ENCODE measurements at regions not wholly inside any gene's neighbourhood (a gene's known extent, or its start where the extent isn't known, plus 50 kb on each side); places are given as distances from the start of the nearest gene placed in this dataset.
"Not testable (repeated sequence)": the region's sequence is repeated elsewhere in the genome, so short reads cannot be mapped to it uniquely, and the experiment has no call there.

DNA sequence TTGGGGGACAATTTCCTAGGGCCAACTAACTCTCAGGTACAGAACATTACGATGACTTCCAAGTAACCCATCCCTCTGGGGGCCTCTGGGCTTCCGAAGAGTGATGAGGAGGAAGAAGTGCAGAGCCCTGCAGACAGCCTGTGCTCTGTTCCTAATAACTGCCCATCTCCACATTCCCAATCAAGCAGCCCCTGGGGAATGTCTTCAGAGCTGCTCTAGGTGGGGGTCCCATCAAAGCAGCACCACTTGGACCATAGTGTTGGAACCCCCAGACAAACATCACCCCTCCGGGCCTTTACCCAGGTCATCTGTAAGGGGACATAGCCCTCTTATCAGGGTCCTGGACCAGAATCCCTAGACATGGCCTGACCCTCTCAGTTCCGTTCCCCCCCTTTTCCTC is 357.3 kb downstream of the NPHP4 start:
- DNase-seq (ENCODE audit: low read depth in 2 of 2), result no peak

DNA sequence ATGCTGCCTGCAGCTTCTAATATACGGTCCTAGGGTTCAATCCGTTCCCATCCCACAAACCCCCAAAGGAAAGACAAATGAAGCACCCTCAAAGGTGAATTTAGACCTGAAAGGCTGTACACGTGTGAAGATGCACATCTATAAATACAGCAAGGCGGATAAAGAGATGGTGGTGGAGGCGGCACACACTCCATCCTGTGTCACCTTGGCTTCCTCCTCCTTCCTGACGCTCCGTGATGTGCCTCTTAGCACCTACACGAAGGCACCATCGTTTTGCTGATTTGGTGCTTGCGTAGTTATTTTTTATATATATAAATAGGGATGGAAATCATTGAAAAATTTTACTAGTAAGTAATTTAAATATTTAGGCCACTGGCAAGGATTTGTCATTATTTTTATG is 359.4 kb downstream of the NPHP4 start:
- DNase-seq (ENCODE audit: low read depth in 2 of 2), result no peak

DNA sequence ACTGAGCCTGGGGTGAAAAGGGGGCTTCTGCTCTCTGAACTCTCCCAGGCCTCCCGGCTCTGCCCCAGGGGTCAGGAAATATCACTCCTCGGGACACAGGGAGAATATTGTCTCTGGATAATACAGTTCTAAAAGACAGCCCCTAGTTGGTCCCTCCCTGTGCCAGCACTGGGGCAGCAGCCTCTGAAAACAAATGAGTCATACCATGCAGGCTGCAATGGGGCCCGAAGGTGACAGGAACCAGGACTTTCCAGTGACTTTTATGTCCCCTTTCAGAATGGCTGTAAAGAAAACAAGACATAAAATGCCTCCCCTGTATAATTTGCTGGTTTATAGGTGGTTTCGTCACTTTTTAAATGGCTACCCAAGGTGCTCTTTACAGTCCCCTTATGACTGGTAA is 360.0 kb downstream of the NPHP4 start:
- no peak for DNase-seq (ENCODE audit: low read depth in 2 of 2)

DNA sequence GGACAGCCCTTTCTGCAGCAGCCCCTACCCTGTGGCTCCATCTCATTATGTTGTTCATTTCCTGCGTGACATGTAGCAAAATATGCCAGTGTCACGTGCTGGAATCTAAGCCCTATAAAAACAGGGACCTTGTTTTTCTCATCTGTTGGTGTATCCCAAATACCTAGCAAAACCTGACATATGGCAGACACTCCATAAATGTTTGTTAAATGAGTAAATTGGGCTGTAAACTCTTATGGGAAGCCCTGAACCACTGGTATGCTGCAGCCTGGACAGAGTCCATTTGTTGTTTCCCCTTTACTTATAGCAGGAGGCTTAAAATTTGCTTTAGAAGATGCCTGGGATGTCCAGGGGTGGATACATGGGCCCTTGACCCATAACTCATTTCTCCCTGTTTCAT is 363.8 kb downstream of the NPHP4 start:
- DNase-seq (ENCODE audit: low read depth in 2 of 2), result no peak

DNA sequence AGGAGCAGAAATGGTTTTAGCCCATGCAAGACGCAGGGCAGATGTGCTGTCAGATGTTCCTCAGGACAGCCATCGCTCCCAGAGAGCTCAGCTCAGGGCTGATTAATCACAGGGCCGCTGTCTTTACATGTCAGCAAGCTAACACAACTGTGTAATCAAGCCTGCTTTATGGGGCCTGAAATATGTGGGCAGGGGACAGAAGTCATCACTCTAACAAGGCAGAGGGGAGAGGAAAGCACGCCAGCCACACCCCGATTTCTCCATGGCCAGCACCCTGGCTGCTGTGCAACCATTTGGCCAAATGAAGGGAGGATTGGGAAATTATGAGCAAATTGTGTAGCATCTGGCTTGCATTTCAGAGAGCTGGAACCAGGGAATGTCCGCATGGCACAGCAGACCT is 368.8 kb downstream of the NPHP4 start:
- no peak for DNase-seq (ENCODE audit: low read depth in 2 of 2)

DNA sequence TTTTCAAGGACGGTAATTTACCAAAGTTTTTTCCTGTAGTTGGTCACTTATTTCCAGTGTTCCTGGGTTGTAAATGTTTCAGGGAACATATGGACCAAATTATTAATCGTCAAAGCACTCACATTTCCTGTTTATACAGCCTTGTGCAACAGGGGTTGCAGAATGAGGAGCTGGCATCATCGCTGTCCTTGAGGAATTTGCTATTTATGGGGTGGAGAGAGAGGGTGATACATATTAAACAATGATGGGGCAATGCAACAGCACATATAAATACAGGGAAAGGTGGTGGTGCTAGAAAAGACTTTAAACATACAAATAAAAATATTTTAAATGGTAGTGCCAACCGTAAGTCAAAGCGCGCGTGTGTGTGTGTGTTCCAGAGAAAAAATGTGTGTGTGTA is 369.8 kb downstream of the NPHP4 start:
- DNase-seq (ENCODE audit: low read depth in 2 of 2), result no peak

DNA sequence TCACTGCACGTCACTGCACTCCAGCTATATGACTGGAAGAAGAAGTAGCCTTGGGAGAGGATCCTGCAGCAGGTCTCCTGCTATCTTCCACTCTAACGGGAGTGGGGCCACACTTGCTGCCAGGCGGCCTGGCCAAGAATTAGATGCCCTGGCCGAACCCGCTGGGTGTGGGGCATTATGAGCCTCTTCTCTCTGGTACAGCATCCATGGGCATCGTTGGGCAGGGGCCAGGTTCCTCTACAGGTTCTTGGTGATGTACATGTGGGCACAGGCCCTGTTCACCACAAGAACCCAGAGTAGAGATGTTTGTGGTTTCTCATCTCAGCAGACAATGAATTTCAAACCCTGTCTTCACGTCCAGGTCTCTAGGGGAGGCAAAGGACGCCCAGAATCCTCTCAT is 370.5 kb downstream of the NPHP4 start:
- DNase-seq (ENCODE audit: low read depth in 2 of 2), result no peak

DNA sequence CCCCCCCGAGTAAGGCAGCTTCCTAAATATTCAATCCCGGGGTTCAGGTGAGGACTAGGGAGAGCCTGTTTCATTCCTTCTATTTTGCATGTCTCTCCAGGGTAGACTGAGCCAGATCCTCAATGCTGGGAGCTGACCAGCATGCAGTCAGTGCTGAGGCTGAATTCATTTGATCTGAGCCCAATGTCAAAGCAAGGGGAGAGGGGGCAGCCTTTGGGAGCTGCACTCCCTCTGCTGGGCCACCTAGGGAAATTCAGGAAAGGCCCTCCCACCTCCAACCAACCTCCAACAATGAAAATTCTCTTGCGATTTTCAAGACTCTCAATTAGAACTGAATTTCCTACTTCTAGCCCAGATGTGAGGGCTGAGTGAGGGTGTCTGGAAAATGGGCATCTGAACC is 371.2 kb downstream of the NPHP4 start:
- DNase-seq (ENCODE audit: low read depth in 2 of 2), result no peak

DNA sequence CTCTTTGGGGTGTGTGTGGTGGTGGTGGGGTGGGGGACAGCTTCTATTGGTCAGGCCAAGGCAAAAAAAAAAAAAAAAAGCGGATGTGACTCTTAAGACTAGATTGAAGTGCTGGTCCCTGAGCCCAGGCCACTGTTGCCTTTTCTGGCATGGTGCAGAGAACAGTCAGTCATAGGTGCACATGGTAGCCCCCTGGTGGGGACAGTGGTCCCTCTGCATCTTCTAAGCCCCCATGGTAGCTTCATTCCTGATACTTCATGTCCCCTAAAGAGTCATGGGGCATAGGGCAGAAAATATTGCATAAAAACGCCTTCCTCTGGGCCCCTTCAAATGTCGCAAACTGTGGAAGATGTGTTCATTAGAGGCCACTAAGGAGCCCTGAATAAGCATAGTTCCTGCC is 371.8 kb downstream of the NPHP4 start:
- no peak for DNase-seq (ENCODE audit: low read depth in 2 of 2)

DNA sequence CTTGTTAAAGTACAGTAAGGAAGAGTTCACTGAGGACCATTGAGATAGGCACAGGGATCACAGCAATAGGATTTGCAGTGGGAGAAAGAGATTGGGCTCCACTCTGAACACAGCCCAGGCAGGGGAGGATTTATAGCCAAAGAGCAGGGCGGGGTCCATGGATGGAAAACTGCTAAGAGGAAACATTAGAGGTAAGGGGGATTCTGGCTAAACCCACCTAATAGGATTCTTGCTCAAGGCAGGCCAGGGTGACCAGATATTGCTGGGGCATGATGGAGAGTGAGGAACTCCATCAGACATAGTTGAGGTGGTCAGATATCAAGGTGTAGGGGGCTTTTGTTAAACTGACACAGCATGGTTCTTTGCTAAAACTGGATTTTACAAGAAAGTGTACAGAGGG is 372.8 kb downstream of the NPHP4 start:
- DNase-seq (ENCODE audit: low read depth in 2 of 2), result no peak

DNA sequence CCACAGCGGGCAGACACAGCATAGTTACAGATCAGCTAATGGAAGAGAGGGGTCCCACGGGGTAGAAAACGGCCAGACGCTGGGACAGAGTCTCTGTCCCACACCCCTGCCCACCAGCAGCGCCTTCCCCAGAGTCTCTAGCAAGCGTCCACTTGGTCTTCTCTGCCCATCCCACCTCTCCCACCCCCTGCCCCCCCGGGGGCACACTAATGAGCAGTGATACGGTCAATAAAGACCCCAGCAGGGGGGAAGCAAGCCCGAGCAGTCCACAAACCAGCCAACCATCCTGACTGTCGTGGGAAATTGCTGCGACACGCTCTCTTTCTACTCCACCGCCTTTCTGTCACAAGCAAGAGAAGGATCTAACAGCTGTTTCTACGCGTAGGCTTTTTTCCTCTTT is 374.7 kb downstream of the NPHP4 start:
- no peak for DNase-seq (ENCODE audit: low read depth in 2 of 2)

DNA sequence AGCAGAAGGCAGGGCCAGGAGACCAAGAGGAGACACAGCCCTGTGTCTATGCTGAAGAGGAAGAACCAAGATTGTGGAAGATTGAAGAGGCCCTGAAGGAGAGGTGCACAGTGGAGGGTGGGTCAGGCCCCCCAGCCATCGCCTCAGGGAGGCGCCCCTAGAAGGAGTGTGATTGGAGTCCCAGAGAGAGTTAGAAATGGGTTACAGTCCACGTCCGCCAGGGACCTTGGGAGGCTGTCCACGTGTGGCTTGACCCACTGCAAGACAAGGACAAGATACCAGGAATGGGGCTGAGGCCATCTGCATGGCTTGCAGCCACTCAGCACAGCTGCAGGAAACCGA is 375.1 kb downstream of the NPHP4 start:
- DNase-seq (ENCODE audit: low read depth in 2 of 2), result no peak

DNA sequence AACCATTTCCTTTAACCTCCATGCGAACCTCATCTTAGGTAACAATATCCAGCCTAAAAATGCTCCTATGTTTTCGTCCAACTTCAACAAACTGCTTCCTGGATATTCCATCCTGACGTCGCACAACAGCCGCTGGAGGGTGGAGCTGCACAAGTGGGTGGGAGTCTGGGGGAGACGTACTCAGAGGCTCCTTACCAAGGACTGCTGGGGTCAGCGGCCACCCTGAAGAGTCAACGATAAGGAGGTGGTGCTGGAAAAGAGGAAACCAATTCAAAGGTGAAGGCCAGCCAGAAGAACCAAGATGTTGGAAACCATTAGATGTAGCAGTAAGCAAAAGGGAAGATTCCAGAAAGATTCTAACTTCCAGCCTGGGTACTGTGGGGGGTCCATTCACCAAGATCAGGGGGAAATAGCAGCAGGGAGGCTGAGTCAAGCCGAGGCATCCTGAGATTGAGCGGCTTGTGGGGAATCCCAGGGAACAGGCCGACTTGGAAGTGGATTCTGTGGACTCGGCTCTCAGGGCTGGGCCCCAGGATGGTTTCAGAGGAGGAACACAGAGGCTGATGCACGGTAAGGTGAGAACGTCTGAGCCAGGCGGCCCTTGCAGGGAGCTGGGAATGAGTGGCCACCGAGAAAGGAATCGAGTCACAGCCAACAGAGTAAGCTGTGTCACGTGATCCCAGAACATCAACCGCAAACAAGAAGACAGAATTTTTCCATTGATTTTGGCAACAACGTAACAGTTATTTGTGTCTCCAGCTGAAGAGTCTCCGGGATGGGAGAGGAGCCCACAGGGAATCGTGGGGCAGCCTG is 375.7 kb downstream of the NPHP4 start:
- no peak for DNase-seq (ENCODE audit: low read depth in 2 of 2)

DNA sequence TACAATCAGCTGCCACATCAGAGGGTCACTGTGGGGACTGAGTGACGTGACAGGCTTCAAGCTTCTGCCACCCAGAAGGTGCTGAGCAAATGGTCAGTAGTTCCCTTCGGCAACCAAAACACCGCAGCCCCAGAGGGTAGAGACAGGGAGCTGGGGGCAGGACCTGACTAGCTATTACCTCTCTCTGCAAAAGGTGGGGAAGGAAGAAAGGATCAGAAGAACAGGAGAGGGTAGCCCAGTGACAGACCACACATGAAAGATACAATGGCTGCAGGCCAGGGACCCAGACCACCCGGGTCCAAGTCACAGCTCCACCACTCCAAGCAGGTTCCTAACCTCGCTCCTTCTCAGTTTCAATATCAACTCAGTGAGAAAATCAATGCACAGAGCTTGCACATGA is 377.1 kb downstream of the NPHP4 start:
- DNase-seq (ENCODE audit: low read depth in 2 of 2), result no peak

DNA sequence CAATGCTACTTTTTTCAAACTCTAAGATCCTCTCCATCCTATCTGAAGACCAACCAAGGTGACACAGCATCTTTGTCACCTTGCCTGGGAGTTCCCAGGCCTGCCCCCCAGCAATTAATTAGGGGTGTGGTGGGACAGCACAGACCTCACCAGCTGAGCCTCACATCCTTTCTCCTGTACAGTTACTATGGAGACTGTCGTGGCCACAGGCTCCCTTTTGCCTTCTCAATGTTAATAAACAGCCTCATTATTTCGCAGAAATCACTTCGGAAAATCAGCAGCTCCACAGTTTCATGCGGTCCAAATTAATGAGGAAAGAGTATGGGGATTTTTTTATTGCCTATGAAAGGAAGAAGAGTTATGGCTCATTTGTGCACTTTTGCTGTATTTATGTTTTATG is 378.3 kb downstream of the NPHP4 start:
- no peak for DNase-seq (ENCODE audit: low read depth in 2 of 2)

DNA sequence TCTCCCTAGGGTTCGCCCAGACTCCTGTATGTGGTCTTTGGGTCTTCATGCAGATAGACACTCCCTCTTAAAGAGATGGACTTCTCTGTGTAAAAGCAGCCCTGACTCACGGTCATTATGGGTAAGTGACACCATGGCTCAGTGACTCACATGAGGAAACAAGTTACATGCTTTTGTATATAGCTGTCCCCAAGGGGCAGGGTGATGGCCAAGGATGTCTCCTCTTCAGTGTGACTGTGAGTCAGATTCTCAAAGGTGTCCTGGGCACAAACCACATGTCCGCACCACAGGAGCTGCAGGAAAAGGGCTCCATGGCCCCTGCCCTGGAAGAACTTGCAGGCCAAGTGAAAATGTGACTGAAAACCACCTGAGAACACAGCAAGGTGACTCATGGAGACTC is 380.4 kb downstream of the NPHP4 start:
- DNase-seq (ENCODE audit: low read depth in 2 of 2), result no peak

DNA sequence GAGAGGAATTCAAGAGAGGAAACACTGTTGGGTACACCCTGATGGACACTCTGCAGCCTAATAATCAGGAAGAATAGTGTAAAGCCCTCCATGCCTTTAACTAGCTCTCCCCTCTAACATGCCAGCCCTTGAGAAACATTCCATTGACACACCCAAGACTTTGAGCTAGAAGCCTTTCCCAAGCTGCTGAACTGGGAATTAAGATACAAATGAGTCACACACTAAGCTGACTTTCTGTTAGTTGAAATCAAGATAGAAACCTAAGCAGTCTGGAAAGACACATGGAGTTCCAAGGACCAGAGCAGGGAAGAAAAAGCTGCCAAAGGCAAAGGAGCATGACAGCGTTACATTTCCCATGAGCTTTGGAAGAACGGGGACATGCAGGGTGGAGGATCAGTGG is 380.8 kb downstream of the NPHP4 start:
- no peak for DNase-seq (ENCODE audit: low read depth in 2 of 2)

DNA sequence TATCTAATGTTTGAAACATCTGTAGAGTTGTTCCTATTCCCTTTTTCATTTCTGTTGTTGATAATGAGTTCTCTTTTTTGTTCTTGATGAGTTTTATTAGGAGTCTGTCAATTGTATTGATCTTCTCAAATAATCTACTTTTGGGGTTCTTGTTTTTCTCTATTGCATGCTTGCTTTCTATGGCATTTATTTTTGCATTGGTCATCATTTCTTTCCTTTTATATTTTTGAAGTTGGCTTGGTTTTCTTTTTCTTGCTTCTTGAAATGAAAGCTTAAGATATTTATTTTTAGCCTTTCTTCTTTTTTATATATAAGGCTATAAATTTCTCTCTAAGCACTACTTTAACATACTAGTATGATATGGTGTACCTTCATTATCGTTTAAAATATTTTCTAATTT is 381.8 kb downstream of the NPHP4 start:
- no peak for DNase-seq (ENCODE audit: low read depth in 2 of 2)

DNA sequence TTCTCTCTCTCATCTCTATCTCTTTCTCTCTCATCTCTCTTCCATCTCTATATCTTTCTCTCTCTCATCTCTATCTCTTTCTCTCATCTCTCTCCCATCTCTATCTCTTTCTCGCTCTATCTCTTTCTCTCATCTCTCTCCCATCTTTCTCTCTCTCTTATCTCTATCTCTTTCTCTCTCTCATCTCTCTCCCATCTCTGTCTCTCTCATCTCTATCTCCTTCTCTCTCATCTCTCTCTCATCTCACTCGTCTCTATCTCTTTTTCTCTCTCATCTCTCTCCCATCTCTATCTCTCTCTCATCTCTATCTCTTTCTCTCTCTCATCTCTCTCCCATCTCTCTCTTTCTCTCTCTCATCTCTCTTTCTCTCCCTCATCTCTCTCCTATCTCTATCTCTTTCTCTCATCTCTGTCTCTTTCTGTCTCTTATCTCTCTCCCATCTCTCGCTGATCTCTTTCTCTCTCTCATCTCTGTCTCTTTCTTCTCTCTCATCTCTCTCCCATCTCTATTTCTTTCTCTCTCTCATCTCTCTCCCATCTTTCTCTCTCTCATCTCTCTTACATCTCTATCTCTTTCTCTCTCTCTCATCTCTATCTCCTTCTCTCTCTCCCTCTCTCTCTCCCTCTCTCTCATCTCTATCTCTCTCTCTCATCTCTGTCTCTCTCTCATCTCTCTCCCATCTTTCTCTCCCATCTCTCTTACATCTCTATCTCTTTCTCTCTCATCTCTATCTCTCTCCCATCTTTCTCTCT is 388.7 kb downstream of the NPHP4 start:
- DNase-seq (ENCODE audit: low read depth in 2 of 2), result no peak

DNA sequence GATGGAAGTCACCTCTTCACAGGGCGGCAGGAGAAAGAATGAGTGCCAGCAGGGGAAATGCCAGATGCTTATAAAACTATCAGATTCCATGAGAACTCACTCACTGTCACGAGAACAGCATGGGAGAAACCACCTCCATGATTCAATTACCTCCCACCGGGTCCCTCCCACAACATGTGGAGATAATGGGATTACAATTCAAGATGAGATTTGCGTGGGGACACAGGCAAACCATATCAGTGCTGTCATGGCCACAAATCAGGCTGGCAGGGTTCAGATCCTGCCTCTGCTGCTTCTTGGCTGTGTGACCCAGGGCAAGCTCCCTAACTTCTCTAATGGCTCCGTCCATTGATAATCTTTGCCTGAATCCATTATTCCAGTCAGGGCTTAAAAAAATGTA is 389.5 kb downstream of the NPHP4 start:
- DNase-seq (ENCODE audit: low read depth in 2 of 2), result not testable (repeated sequence)

DNA sequence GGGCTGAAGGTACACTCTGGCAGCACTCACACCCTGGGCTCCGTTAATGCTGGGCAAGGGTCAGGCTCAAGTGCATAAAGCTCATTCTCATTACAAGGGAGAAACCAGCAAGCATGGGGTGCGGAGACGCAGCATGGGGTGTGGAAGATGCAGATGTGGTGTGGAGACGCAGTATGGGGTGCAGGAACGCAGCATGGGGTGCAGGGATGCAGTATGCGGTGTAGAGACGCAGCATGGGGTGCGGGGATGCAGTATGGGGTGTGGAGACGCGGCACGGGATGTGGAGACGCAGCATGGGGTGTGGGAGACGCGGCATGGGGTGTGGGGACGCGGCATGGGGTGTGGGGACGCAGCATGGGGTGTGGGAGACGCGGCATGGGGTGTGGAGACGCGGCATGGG is 390.7 kb downstream of the NPHP4 start:
- DNase-seq (ENCODE audit: low read depth in 2 of 2), result no peak

DNA sequence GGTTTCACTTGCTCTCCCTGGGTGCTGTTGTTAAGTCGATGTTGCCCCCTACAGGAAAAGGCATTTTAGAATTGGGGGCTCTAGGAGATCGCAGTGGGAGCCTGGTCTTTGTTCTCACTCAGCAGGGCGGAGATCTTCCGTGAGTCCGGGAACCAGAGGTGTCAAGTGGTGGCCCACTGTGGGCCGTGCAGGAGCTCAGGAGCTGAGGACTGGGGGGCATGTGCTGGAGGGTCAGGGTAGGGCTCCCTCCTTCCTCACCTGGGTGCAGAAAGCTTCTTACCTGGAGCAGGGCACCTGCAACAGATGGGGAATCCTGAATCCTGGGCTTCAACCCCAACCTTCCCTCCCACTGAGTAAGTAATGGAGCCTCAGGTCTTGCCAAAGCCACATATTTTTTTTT is 392.7 kb downstream of the NPHP4 start:
- no peak for DNase-seq (ENCODE audit: low read depth in 2 of 2)

DNA sequence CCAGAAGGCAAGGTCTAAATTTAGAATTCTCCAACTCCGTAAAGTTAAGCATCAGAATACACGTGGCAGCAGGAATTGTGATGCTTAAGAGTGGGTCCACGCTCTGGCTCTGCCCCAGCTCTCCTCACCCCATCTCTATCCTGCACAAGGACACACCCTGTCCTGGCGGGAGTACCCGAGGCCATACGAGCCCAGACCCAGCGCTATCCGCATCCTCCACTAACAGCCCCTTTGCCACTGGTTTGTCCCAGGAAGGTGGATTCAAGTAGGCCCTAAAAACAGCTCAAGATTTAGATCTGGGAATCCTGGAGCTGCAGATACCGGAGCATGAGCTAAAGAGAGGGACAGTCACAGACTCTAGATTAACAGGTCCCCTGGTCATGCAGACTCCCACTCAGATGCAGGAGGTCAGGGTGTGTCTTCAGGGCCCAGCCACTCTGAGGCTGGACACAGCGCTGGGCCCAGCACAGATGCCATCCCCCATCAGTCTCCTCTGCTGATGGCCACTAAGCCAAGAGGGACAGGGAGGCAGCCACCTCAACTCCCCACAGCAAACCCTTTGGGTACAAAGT is 393.3 kb downstream of the NPHP4 start:
- DNase-seq (ENCODE audit: low read depth in 2 of 2), result no peak
